Fibroblast of the conjunctiva (primary cell): ENCODE measurements at regions not wholly inside any gene's neighbourhood (a gene's known extent, or its start where the extent isn't known, plus 50 kb on each side); places are given as distances from the start of the nearest gene placed in this dataset.
"Not testable (repeated sequence)": the region's sequence is repeated elsewhere in the genome, so short reads cannot be mapped to it uniquely, and the experiment has no call there.

Experiments
- DNase-seq: peaks from one replicate; pipeline ENCODE4 v3.0.0-alpha.2; 2010; ENCODE audit warnings: low read depth

- no peak for DNase-seq
Measured at GRCh38 chr12:131617179-131617578, 93.7 kb upstream of the SFSWAP start.

- no peak for DNase-seq
Measured at GRCh38 chr12:131617596-131618302, 93.1 kb upstream of the SFSWAP start.

GRCh38 chr12:131618303-131618658 is 92.6 kb upstream of the SFSWAP start:
- DNase-seq = no peak

- DNase-seq = no peak
Measured at GRCh38 chr12:131618701-131619100, 92.2 kb upstream of the SFSWAP start.

GRCh38 chr12:131619106-131619642 is 91.7 kb upstream of the SFSWAP start:
- no peak for DNase-seq

- DNase-seq = no peak
Measured at GRCh38 chr12:131619736-131620506, 91.0 kb upstream of the SFSWAP start.

- DNase-seq = no peak
Measured at GRCh38 chr12:131620520-131620919, 90.4 kb upstream of the SFSWAP start.

GRCh38 chr12:131620946-131621681 is 89.8 kb upstream of the SFSWAP start:
- DNase-seq = no peak

GRCh38 chr12:131621701-131622421 is 89.0 kb upstream of the SFSWAP start:
- no peak for DNase-seq

- no peak for DNase-seq
Measured at GRCh38 chr12:131622422-131622955, 88.4 kb upstream of the SFSWAP start.

GRCh38 chr12:131623404-131624368 is 87.2 kb upstream of the SFSWAP start:
- not testable (repeated sequence) for DNase-seq

- DNase-seq = not testable (repeated sequence)
Measured at GRCh38 chr12:131624369-131624739, 86.5 kb upstream of the SFSWAP start.

GRCh38 chr12:131624756-131625501 is 86.0 kb upstream of the SFSWAP start:
- not testable (repeated sequence) for DNase-seq

GRCh38 chr12:131625966-131626722 is 84.7 kb upstream of the SFSWAP start:
- DNase-seq = not testable (repeated sequence)

- not testable (repeated sequence) for DNase-seq
Measured at GRCh38 chr12:131627151-131628022, 83.5 kb upstream of the SFSWAP start.

GRCh38 chr12:131628023-131628740 is 82.7 kb upstream of the SFSWAP start:
- DNase-seq = no peak

GRCh38 chr12:131628766-131629448 is 82.0 kb upstream of the SFSWAP start:
- DNase-seq = no peak
